Central memory CD8-positive, alpha-beta T cell (primary cell): ENCODE measurements at regions not wholly inside any gene's neighbourhood (a gene's known extent, or its start where the extent isn't known, plus 50 kb on each side); places are given as distances from the start of the nearest gene placed in this dataset.

Experiments
- ATAC-seq: fragments of 150-1000 bp; cut with Tn5 transposase; replicated peaks from 2 replicates; pipeline ENCODE4 v1.10.0; 2022; ENCODE audit warnings: mild to moderate bottlenecking, moderate FRiP score, moderate number of reproducible peaks; ENCODE audit not compliant: poor library complexity, severe bottlenecking; ENCODE audit errors: extremely low read depth
- DNase-seq, 2 donors: peaks; one replicate each; pipeline ENCODE4 v3.0.0; 2021; ENCODE audit warnings: low spot score in 2 of 2
- H3K27ac Mint-ChIP-seq: one replicate; pipeline ENCODE4 v1.8.0; 2022; ENCODE audit warnings: low read depth, mild to moderate bottlenecking, moderate library complexity, mixed read lengths
- H3K27me3 Mint-ChIP-seq: one replicate; pipeline ENCODE4 v1.8.0; 2022; ENCODE audit warnings: mixed read lengths
- H3K36me3 Mint-ChIP-seq: one replicate; pipeline ENCODE4 v1.8.0; 2022; ENCODE audit warnings: mild to moderate bottlenecking, moderate library complexity, mixed read lengths; ENCODE audit not compliant: insufficient read depth
- H3K4me1 Mint-ChIP-seq: one replicate; pipeline ENCODE4 v1.8.0; 2022; ENCODE audit warnings: mixed read lengths
- H3K4me3 Mint-ChIP-seq: one replicate; pipeline ENCODE4 v1.8.0; 2022; ENCODE audit warnings: mild to moderate bottlenecking, moderate library complexity, mixed read lengths
- H3K9me3 Mint-ChIP-seq: one replicate; pipeline ENCODE4 v1.8.0; 2022; ENCODE audit warnings: mixed read lengths

- Mint-ChIP-seq H3K27me3 (peaks cover 45% of the 10 kb centered on the region), H3K9me3 (no peaks in the 10 kb centered on the region), H3K27ac (no peak overlapping the region), H3K4me1 (no peaks in the 10 kb centered on the region), H3K4me3 (no peak overlapping the region), H3K36me3 (no peaks in the 10 kb centered on the region)
- ATAC-seq (no peak), DNase-seq (no peak)
Measured at GRCh38 chr9:3161912-3162311, 318.0 kb upstream of the PUM3 start.

- Mint-ChIP-seq H3K27ac (no peak overlapping the region), H3K4me1 (no peaks in the 10 kb centered on the region), H3K27me3 (peaks cover 26% of the 10 kb centered on the region), H3K4me3 (no peak overlapping the region), H3K9me3 (no peaks in the 10 kb centered on the region), H3K36me3 (no peaks in the 10 kb centered on the region)
- no peak for DNase-seq
- no peak for ATAC-seq
Measured at GRCh38 chr9:3157011-3157410, 313.1 kb upstream of the PUM3 start.

GRCh38 chr9:3151672-3152576, 308.0 kb upstream of the PUM3 start:
- Mint-ChIP-seq H3K27me3 (peaks cover 7% of the 10 kb centered on the region), H3K4me3 (no peak overlapping the region), H3K27ac (no peak overlapping the region), H3K36me3 (no peaks in the 10 kb centered on the region), H3K9me3 (no peaks in the 10 kb centered on the region), H3K4me1 (no peaks in the 10 kb centered on the region)
- ATAC-seq (no peak), DNase-seq (no peak)

- H3K27ac Mint-ChIP-seq, result no peak overlapping the region
- no peak overlapping the region for H3K4me3 Mint-ChIP-seq
- DNase-seq, result no peak
- no peak for ATAC-seq
- no peaks in the 10 kb centered on the region for H3K4me1 Mint-ChIP-seq
- no peaks in the 10 kb centered on the region for H3K9me3 Mint-ChIP-seq
- H3K27me3 Mint-ChIP-seq, result no peaks in the 10 kb centered on the region
- no peaks in the 10 kb centered on the region for H3K36me3 Mint-ChIP-seq
Measured at GRCh38 chr9:3150074-3150473, 306.2 kb upstream of the PUM3 start.

- no peaks in the 10 kb centered on the region for H3K27me3 Mint-ChIP-seq
- no peaks in the 10 kb centered on the region for H3K4me1 Mint-ChIP-seq
- no peak for ATAC-seq
- no peak overlapping the region for H3K27ac Mint-ChIP-seq
- H3K4me3 Mint-ChIP-seq, result no peak overlapping the region
- peaks cover 3% of the 10 kb centered on the region for H3K9me3 Mint-ChIP-seq
- DNase-seq, result no peak
- H3K36me3 Mint-ChIP-seq, result no peaks in the 10 kb centered on the region
Measured at GRCh38 chr9:3138231-3139229, 294.6 kb upstream of the PUM3 start.

- H3K36me3 Mint-ChIP-seq, result no peaks in the 10 kb centered on the region
- no peak overlapping the region for H3K27ac Mint-ChIP-seq
- no peak for ATAC-seq
- H3K4me3 Mint-ChIP-seq, result no peak overlapping the region
- H3K27me3 Mint-ChIP-seq, result no peaks in the 10 kb centered on the region
- no peak for DNase-seq
- H3K4me1 Mint-ChIP-seq, result no peaks in the 10 kb centered on the region
- H3K9me3 Mint-ChIP-seq, result no peaks in the 10 kb centered on the region
Measured at GRCh38 chr9:3137347-3137695, 293.4 kb upstream of the PUM3 start.

- no peak for DNase-seq
- peaks cover 2% of the 10 kb centered on the region for H3K9me3 Mint-ChIP-seq
- H3K36me3 Mint-ChIP-seq, result no peaks in the 10 kb centered on the region
- no peak overlapping the region for H3K4me3 Mint-ChIP-seq
- H3K27me3 Mint-ChIP-seq, result no peaks in the 10 kb centered on the region
- H3K4me1 Mint-ChIP-seq, result no peaks in the 10 kb centered on the region
- H3K27ac Mint-ChIP-seq, result no peak overlapping the region
- no peak for ATAC-seq
Measured at GRCh38 chr9:3136686-3137346, 292.9 kb upstream of the PUM3 start.

GRCh38 chr9:3136230-3136629, 292.3 kb upstream of the PUM3 start:
- ATAC-seq (no peak), DNase-seq (no peak)
- no peaks in the 10 kb centered on the region for H3K36me3 Mint-ChIP-seq
- H3K4me3 Mint-ChIP-seq, result no peak overlapping the region
- H3K27me3 Mint-ChIP-seq, result no peaks in the 10 kb centered on the region
- no peaks in the 10 kb centered on the region for H3K4me1 Mint-ChIP-seq
- no peak overlapping the region for H3K27ac Mint-ChIP-seq
- H3K9me3 Mint-ChIP-seq, result peaks cover 8% of the 10 kb centered on the region

- no peak overlapping the region for H3K4me3 Mint-ChIP-seq
- peaks cover 10% of the 10 kb centered on the region for H3K9me3 Mint-ChIP-seq
- ATAC-seq (no peak), DNase-seq (no peak)
- no peak overlapping the region for H3K27ac Mint-ChIP-seq
- peaks cover 19% of the 10 kb centered on the region for H3K27me3 Mint-ChIP-seq
- H3K36me3 Mint-ChIP-seq, result no peaks in the 10 kb centered on the region
- H3K4me1 Mint-ChIP-seq, result no peaks in the 10 kb centered on the region
Measured at GRCh38 chr9:3127564-3127963, 283.7 kb upstream of the PUM3 start.

GRCh38 chr9:3125602-3126405, 281.9 kb upstream of the PUM3 start:
- peaks cover 19% of the 10 kb centered on the region for H3K27me3 Mint-ChIP-seq
- no peak overlapping the region for H3K4me3 Mint-ChIP-seq
- DNase-seq (no peak), ATAC-seq (no peak)
- no peaks in the 10 kb centered on the region for H3K36me3 Mint-ChIP-seq
- no peaks in the 10 kb centered on the region for H3K4me1 Mint-ChIP-seq
- no peak overlapping the region for H3K27ac Mint-ChIP-seq
- no peaks in the 10 kb centered on the region for H3K9me3 Mint-ChIP-seq

- Mint-ChIP-seq H3K4me1 (no peaks in the 10 kb centered on the region), H3K27me3 (peaks cover 19% of the 10 kb centered on the region), H3K9me3 (no peaks in the 10 kb centered on the region), H3K4me3 (no peak overlapping the region), H3K27ac (no peak overlapping the region), H3K36me3 (no peaks in the 10 kb centered on the region)
- DNase-seq (no peak), ATAC-seq (no peak)
Measured at GRCh38 chr9:3124001-3124400, 280.1 kb upstream of the PUM3 start.

- Mint-ChIP-seq H3K9me3 (peaks cover 17% of the 10 kb centered on the region), H3K4me1 (no peaks in the 10 kb centered on the region), H3K36me3 (no peaks in the 10 kb centered on the region), H3K4me3 (no peak overlapping the region), H3K27me3 (no peaks in the 10 kb centered on the region), H3K27ac (no peak overlapping the region)
- DNase-seq, result no peak
- no peak for ATAC-seq
Measured at GRCh38 chr9:3118081-3118480, 274.2 kb upstream of the PUM3 start.
